COLO829 (cell line): ENCODE measurements at regions not wholly inside any gene's neighbourhood (a gene's known extent, or its start where the extent isn't known, plus 50 kb on each side); places are given as distances from the start of the nearest gene placed in this dataset.
"Not testable (repeated sequence)": the region's sequence is repeated elsewhere in the genome, so short reads cannot be mapped to it uniquely, and the experiment has no call there.

Source experiments
- DNase-seq: peaks from one replicate; pipeline ENCODE4 v3.0.0; 2012; ENCODE audit warnings: low spot score

DNA sequence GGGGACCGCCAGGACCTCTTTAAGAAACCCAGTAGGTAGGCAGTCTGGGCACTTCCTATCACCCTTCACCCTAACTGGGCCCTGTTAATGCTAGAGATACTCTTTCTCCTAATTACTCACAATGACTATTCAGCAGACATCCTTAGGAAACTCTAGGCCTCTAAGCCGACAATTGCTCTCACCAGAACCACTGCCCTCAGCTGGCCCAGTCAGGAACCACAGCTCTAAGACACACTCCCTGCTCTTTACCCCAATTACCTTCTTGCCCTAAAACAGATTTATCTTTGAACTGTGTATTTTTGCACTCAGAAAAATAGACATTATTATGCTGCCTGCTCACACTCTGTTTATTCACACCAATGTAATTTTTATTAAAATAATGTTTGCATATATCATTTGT, 432.6 kb upstream of the SLC30A5 start:
- DNase-seq = peak; percentile 4

DNA sequence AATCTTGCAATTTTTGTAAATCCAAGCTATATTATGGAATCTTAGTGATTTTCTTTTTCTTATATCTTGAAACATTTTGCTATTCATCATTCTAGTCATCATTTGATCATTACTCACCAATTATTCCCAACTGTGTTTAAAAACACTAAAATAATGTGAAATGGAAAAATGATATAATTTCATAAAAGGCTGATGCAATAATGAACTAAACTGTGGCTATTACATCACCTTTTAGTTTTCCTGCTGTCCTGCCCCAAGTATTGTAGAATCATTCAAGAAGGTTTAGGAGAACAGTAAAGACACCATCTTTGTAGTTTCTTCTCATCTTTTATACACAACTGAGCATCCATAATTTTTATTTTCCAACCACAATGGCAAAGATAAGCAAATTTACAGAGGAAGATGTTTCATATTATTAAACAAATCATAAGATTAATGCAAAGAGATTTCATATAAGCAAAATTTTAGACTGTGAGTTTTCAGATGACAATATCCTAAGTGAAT, 431.0 kb upstream of the SLC30A5 start:
- DNase-seq = no peak

DNA sequence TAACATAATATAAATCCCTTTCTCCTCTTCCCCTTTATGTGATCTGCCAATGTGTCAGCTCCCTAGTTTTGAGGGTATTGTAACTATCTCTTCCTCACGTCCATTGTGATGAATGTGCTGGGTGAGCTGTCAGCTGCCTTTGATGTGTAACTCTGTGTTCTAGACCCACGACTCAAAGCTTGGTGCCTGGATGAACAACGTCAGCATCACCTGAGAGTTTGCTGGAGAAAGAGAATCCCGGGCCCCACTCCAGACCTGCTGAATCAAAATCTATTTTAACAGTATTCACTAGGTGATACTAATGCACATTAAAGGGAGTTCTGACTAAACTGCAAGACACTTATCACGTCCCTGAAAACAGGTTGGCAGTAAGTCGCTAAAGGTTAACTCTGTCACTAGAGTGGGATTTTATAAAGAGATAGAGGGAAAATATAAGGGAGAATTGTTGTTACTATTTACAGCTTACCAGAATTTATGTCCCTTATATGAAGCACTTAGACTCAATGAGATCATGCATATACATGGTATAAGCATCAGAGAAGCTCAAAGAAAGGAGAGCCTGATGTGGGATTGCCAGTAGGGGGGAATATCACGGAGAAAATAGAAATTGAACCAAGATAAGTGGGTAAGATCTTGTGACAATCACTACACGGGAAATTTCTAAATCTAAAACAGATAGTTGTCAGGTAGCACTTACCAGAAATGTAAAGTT, 423.8 kb upstream of the SLC30A5 start:
- no peak for DNase-seq

DNA sequence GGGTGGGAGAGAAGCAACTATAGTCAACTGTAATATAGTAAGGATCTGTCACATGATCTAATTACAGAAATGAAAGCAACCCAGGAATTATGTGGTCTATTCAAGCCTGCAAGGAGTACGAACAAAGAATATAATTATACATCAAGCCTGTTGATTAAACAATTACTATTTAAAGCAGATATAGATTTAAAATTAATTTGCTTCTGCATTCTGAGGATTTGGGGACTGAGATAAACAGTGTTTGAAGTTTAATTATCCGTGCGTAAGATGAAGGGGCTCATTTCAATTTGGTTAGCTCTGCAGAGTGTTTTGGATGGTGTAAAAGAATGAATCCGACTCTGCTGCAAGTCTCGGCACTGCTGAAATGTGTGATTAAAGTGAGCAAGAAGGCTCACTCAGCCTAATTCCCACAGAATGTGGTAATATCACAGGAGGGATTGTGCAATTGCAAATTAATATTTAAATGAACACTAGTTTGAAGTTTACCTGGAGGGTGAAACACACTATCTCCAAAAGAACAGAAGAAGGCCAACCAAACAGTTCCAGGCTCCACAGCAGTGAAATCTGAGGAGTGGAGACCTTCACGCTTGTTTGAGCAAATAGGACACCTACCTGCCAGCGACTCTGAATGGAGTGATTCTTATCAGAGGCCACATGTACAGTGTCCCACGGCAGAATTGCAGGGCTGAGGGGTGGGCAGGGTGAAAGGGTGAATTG, 420.6 kb upstream of the SLC30A5 start:
- DNase-seq = no peak

DNA sequence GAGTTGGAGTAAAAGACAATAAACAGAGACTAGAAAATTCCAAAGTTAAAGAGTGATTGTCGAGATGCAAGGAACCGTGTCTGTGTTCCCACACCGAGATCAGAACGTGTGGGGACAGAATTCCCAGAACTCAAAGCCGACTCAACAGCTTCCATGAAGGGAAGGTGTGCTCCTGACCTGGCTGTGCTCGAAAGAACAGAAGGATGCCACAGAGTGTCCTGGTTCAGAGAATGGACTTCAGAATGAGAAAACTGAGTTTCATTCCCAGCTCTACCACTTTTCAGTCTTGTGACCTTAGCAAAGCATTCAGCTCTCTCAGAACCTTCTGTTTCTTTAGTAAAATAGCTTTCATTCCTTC, 420.0 kb upstream of the SLC30A5 start:
- no peak for DNase-seq

DNA sequence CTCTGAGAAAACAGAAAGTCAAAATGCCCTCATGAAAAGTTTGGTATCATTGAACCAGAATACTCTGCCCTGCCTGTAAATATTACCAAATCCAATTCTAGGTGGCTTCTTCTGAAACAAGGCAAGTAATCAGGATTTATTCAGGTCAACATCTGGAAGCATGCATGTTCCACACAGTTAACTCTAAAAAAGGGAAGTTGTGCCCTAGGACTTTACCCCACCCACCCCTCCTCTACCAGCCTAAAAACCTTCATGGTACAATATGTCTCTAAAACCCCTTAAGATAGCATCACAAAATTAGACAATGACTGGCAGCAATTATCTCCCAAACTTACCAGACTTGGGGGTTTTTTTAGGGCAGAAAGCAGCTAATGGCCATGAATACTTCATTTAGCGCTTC, 414.8 kb upstream of the SLC30A5 start:
- DNase-seq = no peak

DNA sequence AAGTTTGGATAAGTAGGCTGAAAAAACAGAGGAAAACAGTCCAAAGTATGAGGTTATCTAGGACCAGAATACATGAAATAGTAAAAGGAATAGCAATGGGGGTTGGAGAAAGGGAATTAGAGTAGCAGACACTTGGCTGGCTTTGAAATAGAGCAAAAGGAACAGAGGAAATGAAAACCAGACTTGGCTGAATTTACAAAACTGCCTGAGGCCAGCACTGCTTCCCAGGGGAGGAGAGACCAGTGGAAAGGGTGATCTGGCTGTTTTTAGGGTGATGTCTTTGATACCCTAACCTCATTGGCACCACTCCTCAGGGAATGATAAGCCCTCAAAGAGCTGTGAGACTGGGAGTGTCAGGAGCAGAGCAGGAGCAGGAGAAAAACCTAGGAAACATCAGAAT, 413.4 kb upstream of the SLC30A5 start:
- no peak for DNase-seq

DNA sequence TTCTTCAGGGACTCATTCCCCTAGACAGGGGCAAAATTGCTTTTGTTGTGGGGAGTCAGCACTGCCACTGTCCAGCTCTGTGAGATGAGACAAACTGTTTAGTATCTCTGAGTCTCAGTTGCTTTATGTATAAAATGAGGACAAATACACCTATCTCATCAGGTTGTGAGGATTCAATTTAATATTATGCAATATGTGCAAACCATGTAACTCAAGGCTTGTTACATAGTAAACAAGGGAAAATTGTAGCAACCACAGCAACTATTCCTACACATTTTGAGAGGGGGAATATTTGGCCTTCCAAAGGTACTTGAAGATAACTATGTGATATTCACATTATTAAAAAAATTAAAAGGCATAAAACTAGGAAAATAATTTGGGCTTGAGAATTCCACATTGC, 411.9 kb upstream of the SLC30A5 start:
- DNase-seq = no peak

DNA sequence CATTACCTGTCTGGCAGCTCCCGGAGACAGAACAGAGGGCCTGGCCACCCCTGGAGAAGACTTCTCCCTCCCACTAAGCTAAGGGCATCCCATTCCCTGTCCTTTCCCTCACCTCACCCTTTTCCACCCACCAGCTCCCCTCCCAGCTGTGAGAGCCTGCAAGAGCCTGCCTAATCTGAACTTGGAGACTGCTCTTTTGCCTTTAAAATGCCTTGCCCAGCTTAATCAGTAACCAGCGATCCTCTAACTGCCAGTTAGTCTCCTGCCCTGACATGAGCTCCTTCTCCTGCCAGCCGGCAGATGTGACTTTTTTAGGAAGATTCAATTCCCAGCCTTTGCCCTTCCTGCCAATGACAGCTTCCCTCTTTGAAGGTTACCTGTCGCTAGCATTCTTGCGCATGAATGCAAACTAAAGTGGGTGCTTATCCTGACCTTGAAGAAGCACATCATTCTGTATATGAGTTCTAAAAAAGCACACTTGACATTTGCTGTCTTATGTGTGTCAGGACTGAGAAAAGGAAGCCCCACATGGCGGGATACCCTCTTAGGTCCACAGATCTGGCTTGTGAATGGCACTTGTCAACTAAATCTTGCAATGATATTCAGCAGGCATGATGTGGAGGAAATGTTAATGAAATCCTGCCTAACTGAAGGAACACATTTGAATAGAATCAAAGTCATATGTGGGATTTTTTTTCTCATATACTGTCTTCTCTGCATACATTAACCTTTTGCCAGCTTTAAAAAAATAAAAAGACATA, 411.2 kb upstream of the SLC30A5 start:
- DNase-seq = no peak

DNA sequence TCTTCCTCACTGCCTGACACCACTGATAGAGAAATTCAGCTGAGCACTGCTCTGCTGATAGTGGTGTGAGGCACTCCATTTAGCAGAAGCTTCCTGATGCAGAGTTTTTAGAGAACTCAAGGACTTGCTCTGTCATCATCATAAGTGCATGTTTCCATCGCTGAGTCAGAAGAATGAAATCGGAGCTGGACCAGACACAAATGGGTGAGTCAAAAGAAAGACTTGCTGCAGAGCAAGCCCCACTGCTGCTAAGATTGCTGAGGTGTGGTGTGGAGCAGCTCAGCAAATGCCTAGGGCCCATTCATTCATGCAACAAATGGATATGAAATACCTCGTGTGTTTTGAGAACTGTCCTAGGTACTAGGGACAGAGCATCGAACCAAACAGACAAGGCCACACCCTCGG, 410.2 kb upstream of the SLC30A5 start:
- DNase-seq = no peak

DNA sequence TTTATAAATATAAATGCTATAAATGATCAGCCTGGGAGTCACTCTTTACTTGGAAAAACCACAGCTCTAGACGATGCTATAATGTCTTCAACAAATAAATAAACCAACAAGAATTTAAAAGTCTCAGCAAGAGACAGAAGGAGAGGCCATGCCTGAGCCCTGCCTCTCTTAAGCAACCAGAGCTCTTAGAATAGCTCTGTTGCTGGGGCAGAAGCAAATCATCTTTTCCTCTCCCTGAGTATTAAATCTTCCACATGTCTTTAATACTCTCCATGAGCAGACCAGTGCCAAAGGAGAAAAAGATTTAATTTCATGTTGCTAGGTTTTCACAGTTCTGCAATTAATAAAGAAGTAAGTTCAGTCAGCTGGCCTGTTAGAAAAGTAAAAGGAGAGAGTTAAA, 408.0 kb upstream of the SLC30A5 start:
- no peak for DNase-seq

DNA sequence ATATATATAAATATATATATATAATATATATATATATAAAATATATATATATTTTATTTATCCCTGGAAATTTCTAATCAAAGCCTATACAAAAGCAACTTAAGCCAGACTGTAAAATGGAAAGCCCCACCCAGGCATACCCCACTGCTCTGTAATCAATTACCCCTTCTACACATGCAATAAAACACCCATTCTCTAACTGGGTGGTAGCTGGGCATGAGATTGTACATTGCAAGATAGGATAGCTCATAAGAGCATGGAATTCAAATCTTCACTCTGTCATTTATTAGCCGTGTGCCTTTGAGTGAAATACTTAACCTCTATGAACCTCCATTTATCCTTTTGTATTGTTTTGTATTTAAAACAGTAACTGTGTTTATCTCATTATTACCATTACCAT, 405.3 kb upstream of the SLC30A5 start:
- DNase-seq = no peak

DNA sequence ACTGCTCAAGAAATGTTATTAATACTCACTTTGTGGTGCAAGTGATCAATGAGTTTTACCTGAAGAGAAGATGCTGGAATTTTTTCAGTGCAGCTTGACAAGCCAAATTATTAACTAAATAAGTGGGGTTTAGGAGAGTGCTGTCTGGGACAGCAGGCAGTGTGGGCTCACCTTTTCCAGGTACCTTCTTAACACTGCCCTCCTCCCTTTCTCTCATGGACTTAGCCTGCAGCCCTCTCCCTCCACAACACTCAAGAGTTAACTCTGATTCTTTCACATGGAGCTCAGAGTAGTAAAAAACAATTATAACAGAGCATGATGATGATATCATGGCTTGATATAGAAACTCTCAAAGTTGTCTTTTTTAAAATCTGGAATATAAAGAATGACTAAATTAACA, 404.8 kb upstream of the SLC30A5 start:
- DNase-seq = no peak

DNA sequence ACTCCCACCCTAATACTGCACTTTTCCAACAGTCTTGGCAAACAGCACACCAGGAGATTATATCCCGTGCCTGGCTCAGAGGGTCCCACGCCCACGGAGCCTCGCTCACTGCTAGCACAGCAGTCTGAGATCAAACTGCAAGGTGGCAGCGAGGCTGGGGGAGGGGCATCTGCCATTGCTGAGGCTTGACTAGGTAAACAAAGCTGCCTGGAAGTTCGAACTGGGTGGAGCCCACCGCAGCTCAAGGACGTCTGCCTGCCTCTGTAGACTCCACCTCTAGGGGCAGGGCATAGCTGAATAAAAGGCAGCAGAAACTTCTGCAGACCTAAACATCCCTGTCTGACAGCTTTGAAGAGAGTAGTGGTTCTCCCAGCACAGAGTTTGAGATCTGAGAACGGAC, 401.9 kb upstream of the SLC30A5 start:
- not testable (repeated sequence) for DNase-seq

DNA sequence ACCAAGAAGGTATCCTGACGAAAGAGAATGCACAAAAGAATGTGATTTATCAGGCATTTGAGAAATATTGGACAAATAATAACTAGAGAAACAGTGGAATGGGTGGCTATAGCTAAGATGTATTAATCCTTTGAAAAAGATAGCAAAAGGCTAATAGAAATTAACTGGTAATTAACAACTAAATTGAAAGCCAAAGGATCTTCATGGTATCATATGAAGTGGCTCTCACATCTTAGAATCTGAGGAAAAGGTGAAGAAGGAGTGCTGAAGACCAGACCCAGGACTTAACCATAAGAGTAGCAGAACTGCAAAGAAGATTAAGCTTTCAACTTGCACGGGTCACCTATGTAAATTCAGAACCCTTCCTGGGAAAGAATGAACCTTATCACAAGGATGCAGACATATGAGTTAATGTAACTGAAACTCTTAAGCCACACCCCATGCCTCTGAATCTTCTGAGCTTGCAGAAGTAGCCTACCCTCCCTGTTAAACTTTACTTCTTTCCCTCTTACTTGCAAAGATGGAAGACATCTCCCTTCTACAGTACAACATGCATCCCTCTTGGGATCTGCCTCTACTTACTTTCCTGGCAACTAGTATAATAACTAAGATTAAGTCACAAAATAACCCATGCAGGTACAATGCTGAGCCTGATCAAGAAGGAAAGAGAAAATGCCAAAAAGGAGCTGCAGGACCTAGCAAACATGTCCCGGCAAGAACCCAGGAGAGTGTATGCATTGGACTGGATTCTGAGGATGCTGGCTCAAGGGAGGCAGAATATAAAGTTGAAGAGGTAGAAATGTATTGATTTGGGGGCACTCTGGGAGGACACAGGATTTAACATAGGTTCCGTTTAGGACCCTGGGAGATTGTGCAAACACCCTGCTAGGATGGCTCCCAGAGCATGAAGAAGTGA, 395.5 kb upstream of the SLC30A5 start:
- no peak for DNase-seq

DNA sequence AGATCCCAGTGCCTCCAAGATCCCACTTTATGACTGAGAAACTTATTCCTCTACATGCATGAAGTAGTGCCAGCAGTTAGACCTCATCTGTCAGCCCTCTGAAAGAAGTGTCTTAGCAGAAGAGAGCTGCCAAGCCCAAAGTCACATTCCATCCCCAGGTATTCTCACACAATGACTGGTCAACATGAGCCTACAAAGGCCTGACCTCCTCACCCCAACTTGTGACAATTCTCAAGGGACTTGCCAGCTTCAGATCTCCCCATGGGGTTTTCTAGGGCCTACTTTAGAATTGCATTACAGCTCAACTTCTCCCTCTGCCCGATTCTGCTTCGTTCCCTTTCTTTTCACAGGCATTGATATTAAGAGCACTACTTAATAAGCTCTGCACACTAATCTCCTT, 393.8 kb upstream of the SLC30A5 start:
- no peak for DNase-seq

DNA sequence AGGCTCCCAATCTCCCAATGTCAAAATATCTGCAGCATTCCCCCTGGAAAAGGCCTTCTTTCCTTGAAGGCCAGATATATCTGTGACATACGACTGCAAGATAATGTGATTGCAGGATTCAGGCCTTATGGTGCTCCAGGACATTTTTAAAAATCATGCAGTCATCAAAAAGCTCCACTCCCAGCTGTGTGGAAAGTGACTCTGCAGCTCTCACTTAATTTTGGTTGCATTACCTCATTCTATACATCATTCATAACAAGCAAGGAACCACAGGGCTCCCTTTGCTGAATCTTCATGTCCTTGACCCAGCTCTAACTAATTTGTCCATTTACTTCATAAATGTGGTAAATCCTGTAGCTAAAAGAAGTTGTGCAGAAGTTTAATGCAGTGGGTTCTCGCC, 386.2 kb upstream of the SLC30A5 start:
- DNase-seq = no peak

DNA sequence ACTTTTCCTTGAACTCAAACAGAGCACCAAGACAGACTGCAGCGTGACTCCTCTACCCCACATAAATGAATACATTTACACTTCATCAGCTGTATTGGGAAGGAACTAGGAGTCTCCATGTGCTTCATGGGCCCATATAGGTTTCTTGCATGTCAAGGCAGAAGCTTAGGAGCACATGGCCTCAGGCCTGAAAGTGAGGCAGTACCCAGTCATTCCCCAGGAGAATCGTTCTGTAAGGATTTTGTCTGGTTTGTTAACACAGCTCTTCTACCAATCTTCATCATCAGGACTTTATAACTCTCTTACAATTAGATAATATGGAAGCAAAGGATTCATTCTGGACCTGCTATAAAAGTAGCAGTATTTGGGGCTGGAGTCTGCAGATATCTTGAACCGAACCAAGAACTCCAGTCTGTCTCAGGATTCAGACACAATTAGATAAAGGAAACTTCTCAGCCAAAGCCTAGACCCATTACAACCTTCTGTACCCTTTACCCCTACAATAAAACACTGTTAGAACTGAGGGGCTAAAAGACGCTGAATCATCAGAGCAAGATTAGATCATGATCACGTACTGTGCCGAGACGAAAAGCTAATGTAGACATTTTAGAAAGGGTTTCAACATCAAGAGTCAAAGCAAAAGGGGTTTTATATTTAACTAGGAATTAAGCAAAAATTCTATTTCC, 385.5 kb upstream of the SLC30A5 start:
- no peak for DNase-seq

DNA sequence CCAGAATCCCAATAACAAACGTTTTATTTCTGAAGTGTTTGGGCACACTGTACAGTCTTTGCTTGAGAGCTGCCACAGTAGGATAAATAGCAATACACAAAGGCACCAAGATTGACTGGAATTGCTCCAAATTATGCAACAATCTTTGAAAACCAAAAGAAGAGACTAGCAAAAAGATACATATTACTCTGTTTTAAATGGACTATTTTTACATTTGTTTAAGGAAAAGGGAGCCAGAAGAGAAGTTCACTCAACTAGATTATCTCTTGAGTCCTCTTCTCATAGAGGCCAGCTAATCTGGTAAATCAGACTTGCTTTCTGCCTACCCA, 385.0 kb upstream of the SLC30A5 start:
- no peak for DNase-seq

DNA sequence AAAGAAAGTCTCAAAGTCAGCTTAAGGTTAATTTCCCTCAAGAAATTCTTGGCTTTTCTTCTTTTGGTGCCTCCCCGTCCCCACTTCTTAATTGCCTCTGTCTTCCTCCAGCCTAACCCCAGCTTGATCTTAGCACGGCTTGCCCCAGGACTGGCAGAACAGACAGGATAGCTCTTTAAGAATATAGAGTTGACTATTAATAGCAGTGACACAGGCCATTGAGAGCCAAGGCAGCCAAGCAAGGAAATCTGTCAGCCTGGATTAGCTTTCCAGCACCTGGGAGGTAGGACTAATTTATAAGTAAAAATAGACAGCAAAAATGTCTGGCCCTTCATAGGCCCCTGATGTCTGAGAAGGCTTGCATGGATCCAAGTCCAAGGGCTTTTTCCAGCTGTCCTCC, 384.6 kb upstream of the SLC30A5 start:
- no peak for DNase-seq

DNA sequence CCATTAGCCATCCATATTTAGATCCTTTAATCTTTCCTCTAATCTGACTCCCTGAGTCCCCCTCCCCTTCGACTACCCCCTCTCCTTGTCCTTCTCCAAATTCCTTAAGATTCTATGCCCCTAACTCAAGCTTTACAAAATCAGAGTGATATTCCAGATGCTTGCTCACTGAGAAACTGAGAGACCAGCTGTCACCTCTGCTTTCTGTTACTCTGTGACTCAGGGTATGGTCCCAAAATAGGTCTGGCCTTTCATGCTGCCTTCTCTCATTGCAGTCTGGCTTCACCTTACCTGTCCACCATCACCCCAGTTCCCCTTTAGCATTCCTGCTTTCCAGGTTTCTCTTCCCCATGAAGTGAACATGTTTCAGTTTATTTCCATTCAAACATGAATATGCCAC, 383.3 kb upstream of the SLC30A5 start:
- no peak for DNase-seq
